ACC112 (cell line): ENCODE measurements at regions not wholly inside any gene's neighbourhood (a gene's known extent, or its start where the extent isn't known, plus 50 kb on each side); places are given as distances from the start of the nearest gene placed in this dataset.
A peak's percentile ranks its signal among the peaks of the same experiment; 100 is the strongest.

Experiments used
- H2AFZ ChIP-seq: fragments of 200-600 bp; sonication (generic); one replicate; pipeline ENCODE4 v1.6.0; 2017; ENCODE audit warnings: antibody characterized with exemption, low read length; ENCODE audit not compliant: unreplicated experiment
- H3K27ac ChIP-seq: fragments of 200-600 bp; sonication (generic); 2 replicates; pipeline ENCODE4 v1.5.1; 2014; ENCODE audit warnings: low read depth, mild to moderate bottlenecking, antibody characterized with exemption, low read length, moderate library complexity
- H3K27me3 ChIP-seq: fragments of 200-600 bp; sonication (generic); 2 replicates; pipeline ENCODE4 v1.6.1; 2014; ENCODE audit warnings: mild to moderate bottlenecking, antibody characterized with exemption, low read length, moderate library complexity, mixed read lengths; ENCODE audit not compliant: insufficient read depth
- H3K36me3 ChIP-seq: fragments of 200-600 bp; sonication (generic); 2 replicates; pipeline ENCODE4 v1.6.1; 2016; ENCODE audit warnings: mild to moderate bottlenecking, antibody characterized with exemption, low read length, moderate library complexity, mixed read lengths; ENCODE audit not compliant: insufficient read depth
- H3K4me1 ChIP-seq: fragments of 200-600 bp; sonication (generic); one replicate; pipeline ENCODE4 v1.6.1; 2016; ENCODE audit warnings: low read length, mixed read lengths; ENCODE audit not compliant: insufficient read depth, unreplicated experiment, control insufficient read depth
- H3K4me3 ChIP-seq: fragments of 200-600 bp; sonication (generic); 2 replicates; pipeline ENCODE4 v1.5.1; 2014; ENCODE audit warnings: mild to moderate bottlenecking, low read depth, low read length
- H3K79me2 ChIP-seq: fragments of 200-600 bp; sonication (generic); one replicate; pipeline ENCODE4 v1.6.0; 2016; ENCODE audit warnings: low read length; ENCODE audit not compliant: control insufficient read depth, unreplicated experiment, insufficient read depth

DNA sequence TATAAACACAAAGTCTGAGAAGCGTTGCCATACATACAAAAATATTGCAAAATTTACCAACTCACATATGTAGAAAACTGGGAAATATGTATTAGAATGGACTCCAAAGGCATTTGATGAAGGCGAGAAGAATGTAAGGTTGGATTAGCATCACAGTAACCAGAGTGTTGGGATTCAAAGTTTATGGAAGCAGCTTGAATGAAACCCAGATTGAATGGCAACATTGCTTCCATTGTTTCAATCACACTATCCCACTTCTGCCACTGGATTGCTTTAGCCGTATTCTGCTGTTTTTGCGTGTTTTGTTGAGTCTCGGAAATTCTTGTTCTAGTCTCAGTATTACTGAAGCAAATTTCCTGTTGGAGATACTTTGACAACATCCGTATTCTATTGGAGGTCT, 609.0 kb upstream of the LRATD1 start:
- Histone ChIP-seq H3K27ac (no peak overlapping the region), H2AFZ (no peak overlapping the region), H3K4me3 (no peak overlapping the region), H3K36me3 (no peaks in the 10 kb centered on the region), H3K27me3 (no peaks in the 10 kb centered on the region), H3K4me1 (no peaks in the 10 kb centered on the region), H3K79me2 (no peaks in the 10 kb centered on the region)

DNA sequence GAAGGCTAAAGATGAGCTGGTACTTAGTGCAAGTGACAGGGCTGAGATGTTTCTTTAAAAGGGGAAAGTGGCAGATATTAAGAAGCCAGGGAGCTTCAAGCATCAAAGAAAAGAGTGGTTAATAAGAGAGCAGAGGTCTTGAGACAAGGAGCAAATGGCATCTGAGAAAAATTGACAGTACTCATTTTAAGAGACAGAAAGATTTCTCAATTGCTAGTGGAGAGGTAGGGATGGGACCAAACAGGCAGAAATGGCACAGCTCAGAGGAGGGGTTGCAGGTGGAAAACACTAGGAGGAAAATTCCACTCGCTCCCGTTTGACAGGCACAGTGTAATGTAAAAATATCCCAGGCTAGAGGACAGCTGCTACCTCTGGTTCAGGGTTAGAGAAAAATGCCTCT, 593.4 kb upstream of the LRATD1 start:
- Histone ChIP-seq H2AFZ (no peak overlapping the region), H3K4me3 (no peak overlapping the region), H3K36me3 (no peaks in the 10 kb centered on the region), H3K79me2 (no peaks in the 10 kb centered on the region), H3K27ac (no peak overlapping the region), H3K4me1 (no peaks in the 10 kb centered on the region), H3K27me3 (no peaks in the 10 kb centered on the region)

DNA sequence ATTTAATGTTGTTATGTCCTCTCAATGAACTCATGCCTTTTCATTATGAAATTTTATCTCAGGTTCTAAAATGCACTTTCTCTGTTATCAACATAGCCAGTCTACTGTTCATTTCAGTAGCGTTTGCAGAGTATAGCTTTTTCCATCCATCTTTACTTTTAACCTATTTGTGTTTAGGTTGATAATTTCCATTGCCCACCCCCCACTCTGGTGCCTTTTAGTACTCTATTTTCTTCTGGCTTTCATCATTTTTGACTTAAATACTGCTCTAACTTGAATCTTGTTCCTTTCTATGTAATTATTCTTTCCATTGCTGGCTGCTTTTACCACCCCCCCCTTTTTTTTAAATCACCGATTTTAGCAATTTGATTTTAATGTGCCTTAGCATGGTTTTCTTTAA, 585.0 kb upstream of the LRATD1 start:
- H3K4me1 ChIP-seq: no peaks in the 10 kb centered on the region
- no peak overlapping the region for H3K27ac ChIP-seq
- no peaks in the 10 kb centered on the region for H3K79me2 ChIP-seq
- no peak overlapping the region for H3K4me3 ChIP-seq
- no peaks in the 10 kb centered on the region for H3K27me3 ChIP-seq
- H2AFZ ChIP-seq: no peak overlapping the region
- H3K36me3 ChIP-seq: no peaks in the 10 kb centered on the region

DNA sequence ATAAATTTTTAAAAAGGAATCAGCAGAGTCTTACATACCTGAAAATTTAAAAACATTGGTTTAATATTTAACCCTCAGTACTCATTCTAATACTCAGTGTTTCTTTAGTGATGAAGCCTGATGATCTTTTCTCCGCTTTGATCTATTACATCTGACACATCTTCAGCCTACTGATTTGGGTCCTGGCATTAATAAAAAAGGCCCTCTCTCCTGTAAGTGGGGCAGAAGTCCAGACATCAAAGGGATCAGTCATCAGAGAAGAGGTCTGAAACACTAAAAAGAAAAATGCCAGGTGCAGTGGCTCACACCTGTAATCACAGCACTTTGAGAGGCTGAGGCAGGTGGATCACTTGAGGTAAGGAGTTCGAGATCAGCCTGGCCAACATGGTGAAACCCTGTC, 581.1 kb upstream of the LRATD1 start:
- H3K27ac ChIP-seq: no peak overlapping the region
- H3K36me3 ChIP-seq: no peaks in the 10 kb centered on the region
- no peak overlapping the region for H2AFZ ChIP-seq
- no peaks in the 10 kb centered on the region for H3K79me2 ChIP-seq
- no peaks in the 10 kb centered on the region for H3K27me3 ChIP-seq
- H3K4me3 ChIP-seq: no peak overlapping the region
- no peaks in the 10 kb centered on the region for H3K4me1 ChIP-seq

DNA sequence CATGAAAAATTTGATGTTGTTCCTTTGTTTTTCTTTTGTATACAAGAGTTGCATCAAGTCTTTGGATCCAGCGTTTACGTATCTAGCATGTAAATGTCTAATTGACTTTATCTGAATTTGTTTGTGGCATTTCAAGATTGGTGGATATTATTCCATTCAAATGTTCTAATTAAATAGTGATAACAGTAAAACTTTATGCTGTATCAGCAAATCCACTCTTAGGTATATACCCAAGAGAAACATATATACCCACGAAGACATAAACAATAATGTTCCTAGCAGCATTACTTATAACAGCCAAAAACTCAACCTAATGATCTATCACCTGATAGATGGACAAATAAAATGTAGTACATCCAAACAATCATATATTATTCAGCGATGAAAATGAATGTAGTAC, 579.4 kb upstream of the LRATD1 start:
- Histone ChIP-seq H3K79me2 (no peaks in the 10 kb centered on the region), H3K27me3 (no peaks in the 10 kb centered on the region), H2AFZ (no peak overlapping the region), H3K4me1 (no peaks in the 10 kb centered on the region), H3K36me3 (no peaks in the 10 kb centered on the region), H3K27ac (no peak overlapping the region), H3K4me3 (no peak overlapping the region)

DNA sequence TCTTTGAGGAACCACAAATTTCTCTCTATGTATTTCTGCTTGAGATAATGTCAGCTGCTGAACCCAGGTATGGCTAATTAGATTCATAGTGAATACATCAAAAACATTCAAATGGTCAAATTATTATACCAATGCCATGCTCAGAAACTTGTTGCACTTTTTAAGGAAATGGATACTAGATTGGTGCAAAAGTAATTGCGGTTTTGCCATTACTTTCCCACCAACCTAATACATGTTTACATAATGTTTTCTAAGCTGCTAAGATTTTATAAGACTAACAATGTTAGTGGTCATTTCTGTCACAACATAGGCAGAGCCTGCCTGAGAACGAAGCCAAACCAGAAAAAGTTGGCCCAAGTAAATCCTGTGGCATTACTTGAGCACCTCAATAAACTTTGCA, 568.2 kb upstream of the LRATD1 start:
- Histone ChIP-seq H3K79me2 (no peaks in the 10 kb centered on the region), H3K36me3 (no peaks in the 10 kb centered on the region), H2AFZ (no peak overlapping the region), H3K27me3 (no peaks in the 10 kb centered on the region), H3K27ac (no peak overlapping the region), H3K4me3 (no peak overlapping the region), H3K4me1 (no peaks in the 10 kb centered on the region)

DNA sequence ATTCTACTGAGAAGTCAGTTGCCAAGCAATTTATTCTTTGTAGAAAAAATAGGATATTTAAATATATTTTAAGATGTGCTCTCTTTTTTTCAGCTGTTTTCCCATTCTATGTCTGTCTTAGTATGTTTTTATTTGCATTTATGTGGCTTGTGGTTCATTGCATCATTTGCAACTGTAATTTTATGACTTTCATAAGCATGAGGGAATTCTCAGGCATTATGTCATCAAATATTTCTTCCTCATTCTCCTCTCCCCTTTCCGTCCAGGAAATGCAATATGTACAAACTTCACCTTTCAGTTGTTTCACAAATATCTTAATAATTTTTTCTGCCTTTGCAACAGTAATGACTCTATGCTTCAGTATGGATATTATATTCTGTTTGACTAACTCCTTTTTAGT, 560.2 kb upstream of the LRATD1 start:
- Histone ChIP-seq H3K27ac (no peak overlapping the region), H3K36me3 (no peaks in the 10 kb centered on the region), H3K79me2 (no peaks in the 10 kb centered on the region), H3K4me3 (no peak overlapping the region), H3K27me3 (no peaks in the 10 kb centered on the region), H2AFZ (no peak overlapping the region), H3K4me1 (no peaks in the 10 kb centered on the region)

DNA sequence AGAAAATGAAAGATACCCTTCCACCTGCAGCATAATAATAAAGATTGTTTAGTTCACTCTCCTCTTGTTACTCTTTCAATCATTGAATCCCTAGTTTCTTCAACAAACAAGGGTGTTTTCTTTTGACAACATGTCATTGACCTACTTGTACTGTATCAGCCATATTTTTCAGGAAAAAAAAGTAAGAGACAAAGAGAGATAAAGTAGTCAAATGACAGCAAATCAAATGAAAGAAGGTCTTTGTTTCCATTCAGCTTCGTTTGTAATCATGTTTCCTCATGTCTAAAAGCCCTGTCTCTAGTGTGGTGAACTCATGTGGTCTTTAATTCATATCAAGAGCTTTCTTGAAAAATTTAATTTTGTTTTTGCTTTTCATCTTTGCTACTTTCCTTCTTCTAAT, 557.8 kb upstream of the LRATD1 start:
- H3K79me2 ChIP-seq: no peaks in the 10 kb centered on the region
- no peaks in the 10 kb centered on the region for H3K27me3 ChIP-seq
- no peak overlapping the region for H2AFZ ChIP-seq
- no peaks in the 10 kb centered on the region for H3K36me3 ChIP-seq
- no peaks in the 10 kb centered on the region for H3K4me1 ChIP-seq
- H3K4me3 ChIP-seq: no peak overlapping the region
- no peak overlapping the region for H3K27ac ChIP-seq

DNA sequence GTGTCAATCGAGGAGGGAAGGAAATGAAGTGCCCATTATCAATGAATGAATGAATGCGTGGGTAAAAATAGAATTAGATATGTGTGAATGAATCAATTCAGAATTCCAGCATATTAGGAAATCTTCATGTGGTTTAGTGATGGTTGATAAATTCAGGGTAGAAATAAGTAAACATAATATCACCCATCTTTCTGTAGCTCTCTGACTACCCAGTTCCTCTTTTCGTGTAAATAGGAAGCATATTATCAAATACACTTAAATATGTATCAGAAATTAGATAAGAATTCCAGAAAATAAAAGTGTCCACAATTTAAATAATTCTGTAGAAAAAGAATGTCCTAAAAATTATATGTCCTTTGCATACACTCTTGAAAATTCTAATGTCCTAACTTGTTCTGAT, 552.9 kb upstream of the LRATD1 start:
- no peaks in the 10 kb centered on the region for H3K27me3 ChIP-seq
- no peak overlapping the region for H2AFZ ChIP-seq
- H3K27ac ChIP-seq: no peak overlapping the region
- H3K79me2 ChIP-seq: no peaks in the 10 kb centered on the region
- H3K36me3 ChIP-seq: no peaks in the 10 kb centered on the region
- no peak overlapping the region for H3K4me3 ChIP-seq
- no peaks in the 10 kb centered on the region for H3K4me1 ChIP-seq

DNA sequence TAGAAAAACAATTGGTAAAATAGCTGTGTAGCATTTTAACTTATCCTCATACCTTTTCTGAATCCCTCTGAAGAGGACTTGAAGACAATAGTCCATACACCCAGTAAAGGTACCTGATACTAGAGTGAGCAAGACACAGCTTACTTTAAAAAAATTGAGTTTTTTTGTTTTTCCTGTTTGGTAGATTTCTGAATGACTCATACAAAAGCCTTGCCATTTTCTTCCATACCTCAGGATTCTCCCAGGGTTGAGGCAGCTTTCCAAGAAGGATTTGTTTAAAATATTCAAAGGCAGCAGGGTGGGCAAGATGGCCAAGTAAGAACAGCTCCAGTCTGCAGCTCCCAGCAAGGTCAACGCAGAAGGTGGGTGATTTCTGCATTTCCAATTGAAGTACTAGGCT, 551.0 kb upstream of the LRATD1 start:
- Histone ChIP-seq H3K27me3 (no peaks in the 10 kb centered on the region), H3K79me2 (no peaks in the 10 kb centered on the region), H3K36me3 (no peaks in the 10 kb centered on the region), H3K27ac (no peak overlapping the region), H2AFZ (no peak overlapping the region), H3K4me1 (no peaks in the 10 kb centered on the region), H3K4me3 (no peak overlapping the region)

DNA sequence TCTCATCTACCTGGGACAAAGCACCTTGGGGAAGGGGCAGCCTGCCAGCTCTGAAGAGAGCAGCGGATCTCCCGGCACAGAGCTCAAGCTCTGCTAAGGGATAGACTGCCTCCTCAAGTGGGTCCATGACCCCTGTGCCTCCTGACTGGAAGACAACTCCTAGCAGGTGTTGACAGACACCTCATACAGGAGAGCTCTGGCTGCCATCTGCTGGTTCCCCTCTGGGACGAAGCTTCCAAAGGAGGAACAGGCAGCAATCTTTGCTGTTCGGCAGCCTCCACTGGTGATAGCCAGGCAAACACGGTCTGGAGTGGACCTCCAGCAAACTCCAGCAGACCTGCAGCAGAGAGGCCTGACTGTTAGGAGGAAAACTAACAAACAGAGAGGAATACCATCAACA, 549.9 kb upstream of the LRATD1 start:
- Histone ChIP-seq H2AFZ (no peak overlapping the region), H3K36me3 (no peaks in the 10 kb centered on the region), H3K4me3 (no peak overlapping the region), H3K27ac (no peak overlapping the region), H3K27me3 (no peaks in the 10 kb centered on the region), H3K79me2 (no peaks in the 10 kb centered on the region), H3K4me1 (no peaks in the 10 kb centered on the region)

DNA sequence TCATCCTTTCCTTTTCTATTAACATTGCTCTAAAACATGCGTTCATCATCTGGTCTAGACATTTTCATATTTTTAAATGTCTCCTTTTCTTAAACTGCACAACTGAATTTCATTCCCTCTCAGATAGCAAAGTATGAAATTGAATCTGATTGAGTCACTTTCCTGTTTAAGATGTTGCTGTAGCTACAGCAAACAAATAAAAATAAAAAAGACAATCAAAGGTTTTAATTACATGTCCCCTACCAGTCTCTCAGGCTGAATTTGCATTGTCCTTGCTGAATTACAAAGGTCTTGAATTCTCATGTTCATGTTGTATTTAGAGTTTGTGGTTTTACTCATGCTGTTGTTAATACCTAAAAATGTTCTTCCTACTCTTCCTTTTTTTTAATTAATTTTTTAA, 537.9 kb upstream of the LRATD1 start:
- H3K36me3 ChIP-seq: no peaks in the 10 kb centered on the region
- H3K79me2 ChIP-seq: no peaks in the 10 kb centered on the region
- no peak overlapping the region for H3K4me3 ChIP-seq
- 0 out of 2 replicates have a peak overlapping the region, but pooled peaks have one; percentile 11 for H3K27ac ChIP-seq
- H3K27me3 ChIP-seq: no peaks in the 10 kb centered on the region
- no peak overlapping the region for H2AFZ ChIP-seq
- no peaks in the 10 kb centered on the region for H3K4me1 ChIP-seq
